Activated T-helper 17 cell treated with anti-CD3 and anti-CD28 coated beads, Interleukin-2, amount 50 U/mL, for 72 hours (primary cell): ENCODE measurements at regions not wholly inside any gene's neighbourhood (a gene's known extent, or its start where the extent isn't known, plus 50 kb on each side); places are given as distances from the start of the nearest gene placed in this dataset.

ENCODE experiments used
- ATAC-seq: fragments of 150-1000 bp; cut with Tn5 transposase; replicated peaks from 2 replicates; pipeline ENCODE4 v1.10.0; 2021; ENCODE audit warnings: mild to moderate bottlenecking, moderate library complexity
- H3K27ac Mint-ChIP-seq: one replicate; pipeline ENCODE4 v1.8.0; 2022; ENCODE audit warnings: mixed read lengths
- H3K27me3 Mint-ChIP-seq: one replicate; pipeline ENCODE4 v1.8.0; 2022; ENCODE audit warnings: mixed read lengths
- H3K36me3 Mint-ChIP-seq: one replicate; pipeline ENCODE4 v1.8.0; 2022; ENCODE audit warnings: low read depth, mild to moderate bottlenecking, mixed read lengths
- H3K4me1 Mint-ChIP-seq: one replicate; pipeline ENCODE4 v1.8.0; 2022; ENCODE audit warnings: mixed read lengths
- H3K4me3 Mint-ChIP-seq: one replicate; pipeline ENCODE4 v1.8.0; 2022; ENCODE audit warnings: mild to moderate bottlenecking, mixed read lengths
- H3K9me3 Mint-ChIP-seq: one replicate; pipeline ENCODE4 v1.8.0; 2022; ENCODE audit warnings: mixed read lengths

GRCh38 chr12:104844123-104844522, 114.0 kb downstream of the SLC41A2 start:
- no peaks in the 10 kb centered on the region for H3K27me3 Mint-ChIP-seq
- no peak overlapping the region for H3K27ac Mint-ChIP-seq
- H3K9me3 Mint-ChIP-seq: no peaks in the 10 kb centered on the region
- peaks cover 19% of the 10 kb centered on the region for H3K36me3 Mint-ChIP-seq
- H3K4me3 Mint-ChIP-seq: no peak overlapping the region
- ATAC-seq: no peak
- no peaks in the 10 kb centered on the region for H3K4me1 Mint-ChIP-seq

DNA sequence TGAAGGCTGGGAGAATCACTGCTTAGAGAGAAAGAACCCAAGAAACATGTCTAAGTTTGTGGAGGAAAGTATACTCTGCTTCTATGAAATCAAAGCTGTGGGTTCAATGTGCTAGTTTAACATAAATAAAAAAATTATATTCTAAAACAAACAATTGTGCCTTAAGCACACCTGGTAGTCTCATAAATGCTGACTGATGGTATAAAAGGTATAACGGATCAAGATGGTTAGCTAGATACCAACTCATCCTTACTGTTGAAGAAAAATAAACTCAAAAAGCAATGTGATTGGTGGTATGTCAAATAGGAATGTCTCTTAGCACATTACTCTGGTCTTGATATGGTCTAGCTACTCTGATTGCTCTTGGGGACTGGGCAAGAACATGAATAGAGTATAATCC, 117.8 kb downstream of the SLC41A2 start:
- H3K27ac Mint-ChIP-seq: no peak overlapping the region
- no peaks in the 10 kb centered on the region for H3K27me3 Mint-ChIP-seq
- no peaks in the 10 kb centered on the region for H3K4me1 Mint-ChIP-seq
- H3K9me3 Mint-ChIP-seq: no peaks in the 10 kb centered on the region
- peaks cover 15% of the 10 kb centered on the region for H3K36me3 Mint-ChIP-seq
- H3K4me3 Mint-ChIP-seq: no peak overlapping the region
- no peak for ATAC-seq

DNA sequence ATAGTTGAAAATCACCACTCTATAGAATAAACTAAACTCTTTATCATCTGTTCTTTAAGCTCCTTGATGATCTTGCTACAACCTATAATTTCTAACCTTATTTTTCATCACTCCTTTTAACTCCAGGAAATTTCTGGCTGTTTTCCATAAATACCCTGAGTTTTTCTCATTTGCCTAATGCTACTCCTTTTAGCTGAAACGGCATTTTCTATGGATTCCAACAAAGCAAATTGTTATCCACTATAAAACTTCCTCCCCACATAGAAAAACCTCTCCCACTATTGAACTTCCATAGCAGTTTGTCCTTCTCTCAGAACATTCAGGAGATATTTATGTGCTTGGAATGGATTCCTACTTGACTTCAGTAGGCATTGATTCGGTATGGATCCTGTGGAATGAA, 122.8 kb downstream of the SLC41A2 start:
- no peaks in the 10 kb centered on the region for H3K36me3 Mint-ChIP-seq
- no peaks in the 10 kb centered on the region for H3K27me3 Mint-ChIP-seq
- H3K27ac Mint-ChIP-seq: no peak overlapping the region
- no peaks in the 10 kb centered on the region for H3K9me3 Mint-ChIP-seq
- H3K4me1 Mint-ChIP-seq: no peaks in the 10 kb centered on the region
- ATAC-seq: no peak
- no peak overlapping the region for H3K4me3 Mint-ChIP-seq

DNA sequence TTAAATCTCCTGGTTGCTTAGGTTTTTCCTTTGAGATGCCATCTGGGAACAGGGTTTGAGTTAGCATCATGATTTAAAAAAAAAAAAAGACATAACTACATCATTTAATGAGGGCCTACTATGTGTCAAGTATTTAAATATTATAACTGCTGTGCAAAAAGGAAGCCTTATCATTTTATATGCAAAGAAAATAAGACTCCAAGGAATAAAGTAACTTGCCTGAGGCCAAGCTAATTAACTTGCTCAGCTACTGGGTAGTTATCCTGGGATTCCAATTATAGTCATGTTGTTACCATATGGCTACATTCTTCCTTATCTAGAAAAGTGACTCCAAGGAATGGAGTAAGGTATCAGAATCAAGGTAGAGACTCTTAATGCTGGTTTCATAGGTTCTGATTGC, 123.5 kb downstream of the SLC41A2 start:
- no peak overlapping the region for H3K27ac Mint-ChIP-seq
- H3K36me3 Mint-ChIP-seq: no peaks in the 10 kb centered on the region
- ATAC-seq: no peak
- H3K4me3 Mint-ChIP-seq: no peak overlapping the region
- no peaks in the 10 kb centered on the region for H3K27me3 Mint-ChIP-seq
- no peaks in the 10 kb centered on the region for H3K9me3 Mint-ChIP-seq
- no peaks in the 10 kb centered on the region for H3K4me1 Mint-ChIP-seq

- Mint-ChIP-seq H3K4me1 (no peaks in the 10 kb centered on the region), H3K36me3 (no peaks in the 10 kb centered on the region), H3K4me3 (no peak overlapping the region), H3K27me3 (no peaks in the 10 kb centered on the region), H3K9me3 (no peaks in the 10 kb centered on the region), H3K27ac (no peak overlapping the region)
- no peak for ATAC-seq
Observed at GRCh38 chr12:104833756-104834155, 124.3 kb downstream of the SLC41A2 start.

DNA sequence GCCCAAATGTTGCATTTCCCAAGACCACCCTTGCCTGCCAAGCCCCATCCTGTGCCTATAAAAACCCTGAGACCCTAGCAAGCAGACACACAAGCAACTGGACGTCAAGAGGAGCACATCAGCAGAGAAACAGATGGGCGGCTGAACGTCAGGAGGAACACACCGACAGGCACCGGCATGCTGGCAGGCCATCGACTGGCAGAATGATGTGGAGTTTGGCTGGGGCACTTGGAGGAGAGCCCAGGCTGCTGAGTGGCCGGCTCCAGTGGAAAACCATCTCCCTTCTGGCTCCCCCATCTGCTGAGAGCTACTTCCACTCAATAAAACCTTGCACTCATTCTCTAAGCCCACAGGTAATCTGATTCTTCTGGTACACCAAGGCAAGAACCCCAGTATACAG, 130.1 kb downstream of the SLC41A2 start:
- ATAC-seq: no peak
- Mint-ChIP-seq H3K9me3 (peaks cover 13% of the 10 kb centered on the region), H3K4me1 (no peaks in the 10 kb centered on the region)

DNA sequence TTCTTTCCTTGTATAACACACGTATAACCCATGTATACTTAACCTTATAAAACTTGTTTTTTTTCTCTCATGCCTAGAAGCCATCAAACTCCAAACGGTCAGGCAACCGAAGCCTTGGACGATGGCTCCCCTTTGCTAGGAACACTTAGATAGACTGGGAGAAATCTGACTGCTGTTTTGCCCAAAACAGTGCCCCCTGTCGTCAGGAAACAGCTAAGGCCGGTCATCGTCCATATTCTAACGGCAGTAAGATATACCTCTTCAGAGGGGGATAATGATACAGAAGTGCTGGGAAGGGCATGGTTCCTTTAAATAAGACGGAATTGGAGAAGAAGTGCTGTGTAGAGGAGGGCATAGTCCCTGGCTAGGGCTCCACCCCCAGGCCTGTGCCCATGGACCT, 130.5 kb downstream of the SLC41A2 start:
- H3K36me3 Mint-ChIP-seq: no peaks in the 10 kb centered on the region
- no peaks in the 10 kb centered on the region for H3K4me1 Mint-ChIP-seq
- no peak overlapping the region for H3K27ac Mint-ChIP-seq
- peaks cover 13% of the 10 kb centered on the region for H3K9me3 Mint-ChIP-seq
- no peak for ATAC-seq
- H3K27me3 Mint-ChIP-seq: no peaks in the 10 kb centered on the region
- H3K4me3 Mint-ChIP-seq: no peak overlapping the region

More for the DNA sequence above, 130.1 kb downstream of the SLC41A2 start:
- no peak overlapping the region for H3K4me3 Mint-ChIP-seq
- H3K27me3 Mint-ChIP-seq: no peaks in the 10 kb centered on the region
- H3K27ac Mint-ChIP-seq: no peak overlapping the region
- no peaks in the 10 kb centered on the region for H3K36me3 Mint-ChIP-seq

DNA sequence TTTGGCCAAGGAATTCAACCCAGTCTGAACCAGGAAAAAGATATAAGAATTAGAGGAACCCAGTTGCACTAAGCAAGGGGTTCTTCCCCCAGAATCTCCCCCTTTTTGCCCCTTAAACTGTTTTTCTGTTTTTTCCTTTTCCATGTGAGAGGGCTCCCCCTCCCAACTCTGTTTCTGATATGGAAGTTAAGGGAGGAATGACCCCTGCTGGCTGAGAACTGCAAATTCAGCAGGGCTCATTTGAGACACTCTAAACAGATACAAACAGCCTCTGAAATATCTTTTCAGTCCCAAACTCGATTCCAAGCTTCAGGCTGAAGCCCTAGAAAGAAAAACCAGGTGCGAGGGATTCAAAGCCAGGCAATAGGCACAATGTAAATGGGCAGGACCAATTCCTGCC, 132.7 kb downstream of the SLC41A2 start:
- no peaks in the 10 kb centered on the region for H3K27me3 Mint-ChIP-seq
- H3K27ac Mint-ChIP-seq: no peak overlapping the region
- no peak overlapping the region for H3K4me3 Mint-ChIP-seq
- peaks cover 13% of the 10 kb centered on the region for H3K9me3 Mint-ChIP-seq
- ATAC-seq: no peak
- no peaks in the 10 kb centered on the region for H3K4me1 Mint-ChIP-seq
- H3K36me3 Mint-ChIP-seq: no peaks in the 10 kb centered on the region

DNA sequence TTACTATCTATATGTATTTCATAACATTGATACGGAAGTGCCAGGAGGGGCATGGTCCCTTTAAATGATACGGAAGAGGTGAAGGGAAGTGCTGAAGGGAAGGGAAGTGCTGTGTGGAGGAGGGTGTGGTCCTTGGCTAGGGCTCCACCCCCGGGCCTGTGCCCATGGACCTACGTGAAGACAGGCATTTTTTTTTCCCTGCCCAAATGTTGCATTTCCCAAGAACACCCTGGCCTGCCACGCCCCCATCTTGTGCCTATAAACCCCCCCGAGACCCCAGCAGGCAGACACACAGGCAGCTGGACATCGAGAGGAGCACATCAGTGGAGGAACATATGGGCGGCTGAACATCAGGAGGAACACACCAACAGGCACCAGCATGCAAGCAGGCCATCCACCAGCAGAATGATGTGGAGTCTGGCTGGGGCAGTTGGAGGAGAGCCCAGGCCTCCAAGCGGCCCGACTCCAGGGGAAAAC, 134.1 kb downstream of the SLC41A2 start:
- peaks cover 13% of the 10 kb centered on the region for H3K9me3 Mint-ChIP-seq
- H3K27ac Mint-ChIP-seq: no peak overlapping the region
- no peaks in the 10 kb centered on the region for H3K36me3 Mint-ChIP-seq
- H3K27me3 Mint-ChIP-seq: no peaks in the 10 kb centered on the region
- no peak overlapping the region for H3K4me3 Mint-ChIP-seq
- no peaks in the 10 kb centered on the region for H3K4me1 Mint-ChIP-seq
- no peak for ATAC-seq

DNA sequence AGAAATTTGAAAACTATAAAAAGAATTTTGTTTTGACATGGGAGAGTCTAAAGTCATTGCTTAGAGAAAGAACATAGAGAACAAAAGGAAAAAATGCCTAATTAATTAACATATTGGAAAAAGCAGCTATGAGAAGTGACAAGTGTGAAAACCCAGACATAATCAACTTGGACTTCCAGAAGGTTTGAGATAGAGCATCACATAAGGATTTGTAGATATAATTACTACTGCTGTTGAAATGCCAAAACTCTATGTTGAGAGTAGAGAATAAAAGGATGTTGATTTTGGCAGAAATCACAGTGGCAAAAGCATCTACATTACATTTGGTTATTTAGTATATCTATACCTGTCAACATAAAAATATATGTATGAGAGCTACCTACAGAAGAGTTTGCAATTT, 135.1 kb downstream of the SLC41A2 start:
- Mint-ChIP-seq H3K4me1 (no peaks in the 10 kb centered on the region), H3K9me3 (peaks cover 13% of the 10 kb centered on the region), H3K36me3 (no peaks in the 10 kb centered on the region), H3K4me3 (no peak overlapping the region), H3K27ac (no peak overlapping the region), H3K27me3 (no peaks in the 10 kb centered on the region)
- no peak for ATAC-seq

DNA sequence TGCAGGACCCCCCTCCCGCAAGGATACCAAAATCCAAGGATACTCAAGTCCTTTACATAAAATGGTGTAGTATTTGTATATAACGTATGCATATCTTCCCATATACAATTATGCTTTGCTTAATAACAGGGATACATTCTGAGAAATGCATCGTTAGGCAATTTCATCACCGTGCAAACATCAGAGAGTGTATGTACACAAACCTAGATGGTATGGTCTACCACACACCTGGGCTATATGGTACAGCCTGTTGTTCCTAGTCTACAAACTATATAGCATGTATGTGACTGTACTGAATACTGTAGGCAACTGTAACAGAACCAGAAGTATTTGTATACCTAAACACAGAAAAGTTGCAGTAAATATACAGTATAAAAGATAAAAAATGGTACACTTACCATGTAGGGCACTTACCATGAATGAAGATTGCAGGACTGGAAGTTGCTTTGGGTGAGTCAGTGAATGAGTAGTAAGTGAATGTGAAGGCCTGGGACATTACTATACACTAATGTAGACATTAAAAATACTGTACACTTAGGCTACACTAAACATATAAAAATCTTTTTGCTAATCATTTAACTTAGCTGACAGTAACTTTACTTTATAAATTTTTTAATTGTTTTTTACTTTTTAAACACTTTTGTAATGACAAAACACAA, 141.1 kb downstream of the SLC41A2 start:
- no peaks in the 10 kb centered on the region for H3K9me3 Mint-ChIP-seq
- no peaks in the 10 kb centered on the region for H3K4me1 Mint-ChIP-seq
- H3K4me3 Mint-ChIP-seq: no peak overlapping the region
- ATAC-seq: no peak
- H3K27me3 Mint-ChIP-seq: no peaks in the 10 kb centered on the region
- no peak overlapping the region for H3K27ac Mint-ChIP-seq
- no peaks in the 10 kb centered on the region for H3K36me3 Mint-ChIP-seq

GRCh38 chr12:104815935-104816334, 142.2 kb downstream of the SLC41A2 start:
- no peaks in the 10 kb centered on the region for H3K9me3 Mint-ChIP-seq
- H3K4me1 Mint-ChIP-seq: no peaks in the 10 kb centered on the region
- H3K27me3 Mint-ChIP-seq: no peaks in the 10 kb centered on the region
- no peak overlapping the region for H3K4me3 Mint-ChIP-seq
- no peak for ATAC-seq
- H3K36me3 Mint-ChIP-seq: no peaks in the 10 kb centered on the region
- no peak overlapping the region for H3K27ac Mint-ChIP-seq

DNA sequence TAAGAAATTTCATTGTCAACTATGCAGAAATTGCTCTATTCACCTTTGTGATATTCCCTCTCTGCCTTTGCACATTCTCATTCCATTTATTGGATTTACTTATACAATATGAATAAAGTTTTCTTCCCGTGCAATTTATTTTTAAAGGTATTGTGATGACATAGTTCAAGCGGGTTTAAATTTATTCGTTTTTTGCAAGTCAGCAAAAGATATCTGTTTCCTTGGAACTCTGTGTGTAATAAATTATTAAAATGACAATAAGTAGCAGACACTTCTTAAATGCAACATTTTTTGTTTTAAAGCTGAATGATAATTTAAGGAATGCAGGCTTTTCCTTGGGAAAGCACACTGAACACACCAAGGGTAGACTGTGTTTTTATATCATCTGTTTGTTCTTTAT, 143.1 kb downstream of the SLC41A2 start:
- Mint-ChIP-seq H3K27me3 (no peaks in the 10 kb centered on the region), H3K9me3 (no peaks in the 10 kb centered on the region), H3K27ac (no peak overlapping the region), H3K4me3 (no peak overlapping the region), H3K4me1 (no peaks in the 10 kb centered on the region), H3K36me3 (no peaks in the 10 kb centered on the region)
- ATAC-seq: no peak
